D721Med (cell line): ENCODE measurements at regions not wholly inside any gene's neighbourhood (a gene's known extent, or its start where the extent isn't known, plus 50 kb on each side); places are given as distances from the start of the nearest gene placed in this dataset.

Experiments used
- DNase-seq: peaks from one replicate; pipeline ENCODE4 v3.0.0; 2011; ENCODE audit warnings: low spot score; ENCODE audit not compliant: insufficient read length
- FAIRE-seq: peaks from 2 replicates; lab custom pipeline; 2011; peaks lifted over from hg19 to GRCh38; lab: Jason Lieb, UNC
- TF ChIP-seq, protein P1 (sequence below): IDR thresholded peaks from 2 replicates; pipeline ENCODE4 v1.5.1; 2012; ENCODE audit warnings: mild to moderate bottlenecking, control low read depth; ENCODE audit not compliant: insufficient read depth; ENCODE audit errors: missing control alignments

GRCh38 chr18:42583283-42583731 lies 532.2 kb downstream of the RIT2 start:
- TF ChIP-seq, protein P1, sequence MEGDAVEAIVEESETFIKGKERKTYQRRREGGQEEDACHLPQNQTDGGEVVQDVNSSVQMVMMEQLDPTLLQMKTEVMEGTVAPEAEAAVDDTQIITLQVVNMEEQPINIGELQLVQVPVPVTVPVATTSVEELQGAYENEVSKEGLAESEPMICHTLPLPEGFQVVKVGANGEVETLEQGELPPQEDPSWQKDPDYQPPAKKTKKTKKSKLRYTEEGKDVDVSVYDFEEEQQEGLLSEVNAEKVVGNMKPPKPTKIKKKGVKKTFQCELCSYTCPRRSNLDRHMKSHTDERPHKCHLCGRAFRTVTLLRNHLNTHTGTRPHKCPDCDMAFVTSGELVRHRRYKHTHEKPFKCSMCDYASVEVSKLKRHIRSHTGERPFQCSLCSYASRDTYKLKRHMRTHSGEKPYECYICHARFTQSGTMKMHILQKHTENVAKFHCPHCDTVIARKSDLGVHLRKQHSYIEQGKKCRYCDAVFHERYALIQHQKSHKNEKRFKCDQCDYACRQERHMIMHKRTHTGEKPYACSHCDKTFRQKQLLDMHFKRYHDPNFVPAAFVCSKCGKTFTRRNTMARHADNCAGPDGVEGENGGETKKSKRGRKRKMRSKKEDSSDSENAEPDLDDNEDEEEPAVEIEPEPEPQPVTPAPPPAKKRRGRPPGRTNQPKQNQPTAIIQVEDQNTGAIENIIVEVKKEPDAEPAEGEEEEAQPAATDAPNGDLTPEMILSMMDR, result no peak
- FAIRE-seq (no peak), DNase-seq (no peak)

DNA sequence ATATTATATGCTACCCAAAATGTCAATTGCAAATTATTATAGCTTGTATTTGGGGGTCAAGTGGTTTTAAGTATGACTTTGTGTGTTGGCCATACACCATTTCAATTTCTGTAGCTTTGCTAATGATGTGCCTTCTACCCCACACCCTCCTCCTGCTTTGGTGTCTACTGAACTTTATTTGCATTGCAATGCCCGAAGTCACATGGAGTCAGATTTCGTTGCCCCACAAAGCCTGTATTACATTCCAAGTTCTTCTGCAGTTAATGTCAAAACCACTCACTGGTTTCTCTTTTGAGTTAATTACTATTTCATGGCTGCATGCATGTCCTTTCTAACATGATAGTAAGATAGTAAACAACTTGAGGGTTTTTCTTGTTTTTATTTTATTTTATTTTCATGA lies 528.9 kb downstream of the RIT2 start:
- FAIRE-seq (no peak), DNase-seq (no peak)
- TF ChIP-seq, protein P1, result no peak

GRCh38 chr18:42588786-42589185 lies 526.7 kb downstream of the RIT2 start:
- DNase-seq, result no peak
- TF ChIP-seq, protein P1, result no peak
- FAIRE-seq, result peak; percentile 29

- DNase-seq (no peak), FAIRE-seq (peak; percentile 61)
- TF ChIP-seq, protein P1, result no peak
Measured at GRCh38 chr18:42604820-42605219, 510.7 kb downstream of the RIT2 start.

DNA sequence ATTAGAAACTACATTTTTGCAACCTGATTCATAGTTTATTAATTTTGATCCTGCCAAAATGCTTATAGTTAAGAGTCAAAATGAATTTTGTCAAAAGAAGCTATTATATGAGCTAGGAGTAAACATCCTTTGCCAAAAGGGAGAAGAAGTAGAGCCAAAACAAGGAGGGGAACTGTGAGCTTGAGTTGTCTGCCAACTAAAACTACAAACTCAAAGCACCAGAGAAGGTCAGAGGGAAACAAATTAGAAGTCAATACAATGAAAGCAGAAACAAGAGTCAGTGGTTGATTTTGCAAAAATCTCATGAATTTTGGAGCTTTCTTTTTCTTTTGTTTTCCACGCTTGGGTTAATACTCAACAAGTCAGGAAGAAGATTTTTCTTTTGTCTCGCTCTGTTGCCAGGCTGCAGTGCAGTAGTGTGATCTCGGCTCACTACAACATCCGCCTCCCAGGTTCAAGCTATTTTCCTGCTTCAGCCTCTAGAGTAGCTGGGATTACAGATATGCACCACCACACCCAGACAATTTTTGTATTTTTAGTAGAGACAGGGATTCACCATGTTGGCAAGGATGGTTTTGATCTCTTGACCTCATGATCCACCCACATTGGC lies 508.5 kb downstream of the RIT2 start:
- no peak for FAIRE-seq
- TF ChIP-seq, protein P1, result no peak

GRCh38 chr18:42611134-42611533 lies 504.4 kb downstream of the RIT2 start:
- FAIRE-seq, result no peak
- TF ChIP-seq, protein P1, result no peak
- no peak for DNase-seq

More for the DNA sequence above, 508.5 kb downstream of the RIT2 start:
- no peak for DNase-seq

DNA sequence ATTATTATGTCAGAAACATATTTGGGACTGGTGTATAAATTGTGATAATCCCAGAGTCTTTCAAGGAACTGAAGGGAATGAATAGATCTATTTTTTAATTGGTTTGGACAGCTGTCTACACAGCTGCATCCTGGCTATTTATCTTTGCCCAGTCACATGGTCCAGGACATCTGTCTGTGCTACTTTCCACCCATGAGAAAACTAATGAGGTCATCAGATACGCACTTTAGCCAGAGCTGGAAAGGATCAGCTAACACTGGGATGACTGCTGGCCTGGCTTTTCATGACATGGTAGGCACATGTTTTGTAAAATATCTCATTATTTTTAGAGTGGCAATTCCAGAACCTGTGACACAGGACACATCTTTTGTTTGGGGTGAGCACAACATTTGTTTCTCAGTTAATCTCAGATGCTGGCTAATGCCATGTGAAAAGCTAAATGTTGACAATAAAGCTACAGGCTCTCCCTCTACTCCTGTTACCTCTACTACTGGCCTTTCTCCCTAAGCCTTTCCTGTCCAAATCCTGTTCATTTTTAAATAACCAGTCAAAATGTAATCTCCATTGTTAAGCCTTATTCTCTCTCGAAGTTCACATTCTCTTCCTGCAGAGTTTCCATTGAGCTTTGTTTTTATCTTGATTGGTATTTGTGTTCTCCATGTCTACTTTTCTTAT lies 500.7 kb downstream of the RIT2 start:
- no peak for FAIRE-seq
- no peak for DNase-seq
- TF ChIP-seq, protein P1, result no peak
